RCC 7860 (cell line): ENCODE measurements at regions not wholly inside any gene's neighbourhood (a gene's known extent, or its start where the extent isn't known, plus 50 kb on each side); places are given as distances from the start of the nearest gene placed in this dataset.
"Not testable (repeated sequence)": the region's sequence is repeated elsewhere in the genome, so short reads cannot be mapped to it uniquely, and the experiment has no call there.

Experiments
- DNase-seq: peaks from one replicate; pipeline ENCODE4 v3.0.0-alpha.2; 2015; ENCODE audit warnings: low spot score
- FAIRE-seq: peaks from 2 replicates; lab custom pipeline; 2012; peaks lifted over from hg19 to GRCh38; lab: Jason Lieb, UNC

GRCh38 chr4:24211856-24212255 lies 322.0 kb upstream of the PPARGC1A start:
- FAIRE-seq (no peak), DNase-seq (no peak)

GRCh38 chr4:24210332-24210902 lies 320.6 kb upstream of the PPARGC1A start:
- FAIRE-seq (no peak), DNase-seq (no peak)

- no peak for DNase-seq
- FAIRE-seq, result no peak
These were observed 320.1 kb upstream of the PPARGC1A start for GRCh38 chr4:24209906-24210305.

GRCh38 chr4:24209131-24209530 lies 319.3 kb upstream of the PPARGC1A start:
- FAIRE-seq, result no peak
- no peak for DNase-seq

- DNase-seq (no peak), FAIRE-seq (no peak)
These were observed 318.8 kb upstream of the PPARGC1A start for GRCh38 chr4:24208691-24209090.

DNA sequence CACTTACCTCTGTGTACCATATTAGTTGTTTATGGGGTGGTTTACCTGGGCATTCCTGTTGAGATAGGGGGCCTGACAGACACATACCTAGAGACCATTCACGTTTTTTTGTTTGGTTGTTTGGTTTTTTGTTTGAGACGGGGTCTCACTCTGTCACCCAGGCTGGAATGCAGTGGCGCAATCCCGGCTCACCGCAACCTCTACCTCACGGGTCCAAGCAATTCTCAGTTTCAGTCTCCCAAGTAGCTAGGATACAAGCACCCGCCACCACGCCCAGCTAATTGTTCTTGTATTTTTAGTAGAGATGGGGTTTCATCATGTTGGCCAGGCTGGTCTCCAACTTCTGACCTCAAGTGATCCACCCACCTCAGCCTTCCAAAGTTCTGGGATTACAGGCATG lies 314.9 kb upstream of the PPARGC1A start:
- DNase-seq, FAIRE-seq: not testable (repeated sequence)

GRCh38 chr4:24203926-24204325 lies 314.1 kb upstream of the PPARGC1A start:
- DNase-seq, result no peak
- FAIRE-seq, result no peak

DNA sequence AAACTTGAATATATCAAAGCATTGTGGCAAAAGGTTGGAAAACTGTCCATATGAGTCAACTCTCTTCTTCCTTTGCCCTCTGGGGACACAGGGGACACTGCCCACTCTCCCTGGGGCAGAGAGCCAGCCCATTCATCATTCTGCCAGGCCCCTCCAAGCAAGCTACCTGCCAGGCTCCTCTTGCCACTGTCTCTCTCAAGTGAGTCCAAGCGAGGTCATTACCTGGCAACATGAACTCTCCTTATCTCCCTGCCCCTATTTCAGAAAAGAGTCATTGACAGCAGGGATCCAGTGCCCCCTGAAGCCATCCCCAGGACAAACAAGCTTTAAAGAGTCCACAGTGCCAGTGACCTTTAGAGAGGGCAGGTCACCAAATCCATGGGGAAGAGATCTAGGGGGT lies 312.7 kb upstream of the PPARGC1A start:
- DNase-seq (no peak), FAIRE-seq (no peak)

GRCh38 chr4:24197955-24198354 lies 308.1 kb upstream of the PPARGC1A start:
- no peak for DNase-seq
- FAIRE-seq, result no peak

- DNase-seq, result no peak
- FAIRE-seq, result no peak
These were observed 306.9 kb upstream of the PPARGC1A start for GRCh38 chr4:24196785-24197184.

GRCh38 chr4:24195991-24196736 lies 306.3 kb upstream of the PPARGC1A start:
- FAIRE-seq, result no peak
- DNase-seq, result no peak

- FAIRE-seq, result no peak
- no peak for DNase-seq
These were observed 302.3 kb upstream of the PPARGC1A start for GRCh38 chr4:24192018-24192641.

DNA sequence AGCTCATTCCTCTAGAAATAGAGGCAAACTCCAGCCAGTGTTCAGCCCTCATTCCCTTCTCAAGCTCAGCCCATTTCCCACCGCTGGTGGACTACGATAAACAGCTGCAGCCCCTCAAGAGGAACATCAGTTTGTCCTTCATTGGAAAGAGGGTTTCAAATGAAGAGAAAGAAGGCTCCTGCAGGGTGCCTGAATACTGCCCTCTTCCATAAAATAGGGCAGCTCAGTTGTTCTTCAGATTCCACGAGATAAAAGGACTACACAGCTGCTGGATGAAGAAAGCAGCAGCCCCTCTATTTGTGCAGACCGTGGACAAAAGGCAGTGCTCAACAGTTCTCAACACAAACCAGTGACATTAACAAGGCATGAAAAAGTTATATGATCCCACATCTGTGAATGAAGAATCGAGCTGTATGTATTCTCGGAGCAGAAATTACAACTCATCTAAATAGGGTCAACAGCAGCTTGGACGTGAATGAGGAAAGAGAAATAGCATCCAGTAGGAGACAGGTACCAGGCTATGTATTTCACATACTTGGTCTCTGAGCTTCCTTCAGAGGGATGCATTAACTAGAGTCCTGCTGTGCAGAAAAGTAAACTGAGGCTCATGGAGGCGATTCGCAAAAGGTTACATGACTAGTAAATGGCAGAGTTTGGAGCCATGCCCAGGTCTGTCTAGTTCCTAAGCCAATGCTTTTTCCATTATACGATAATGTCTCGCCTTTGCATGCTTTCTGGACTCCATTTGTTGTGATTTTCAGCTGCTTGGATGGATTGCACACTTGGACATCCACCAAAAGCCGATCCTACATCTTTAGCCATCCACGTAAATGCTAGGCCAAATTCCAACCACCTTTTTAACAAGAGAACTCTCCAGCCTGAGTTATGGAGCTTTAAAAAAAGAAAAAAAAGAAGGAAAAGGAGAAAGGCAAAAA lies 301.2 kb upstream of the PPARGC1A start:
- FAIRE-seq (no peak), DNase-seq (no peak)

GRCh38 chr4:24188459-24188858 lies 298.6 kb upstream of the PPARGC1A start:
- FAIRE-seq, result no peak
- no peak for DNase-seq

DNA sequence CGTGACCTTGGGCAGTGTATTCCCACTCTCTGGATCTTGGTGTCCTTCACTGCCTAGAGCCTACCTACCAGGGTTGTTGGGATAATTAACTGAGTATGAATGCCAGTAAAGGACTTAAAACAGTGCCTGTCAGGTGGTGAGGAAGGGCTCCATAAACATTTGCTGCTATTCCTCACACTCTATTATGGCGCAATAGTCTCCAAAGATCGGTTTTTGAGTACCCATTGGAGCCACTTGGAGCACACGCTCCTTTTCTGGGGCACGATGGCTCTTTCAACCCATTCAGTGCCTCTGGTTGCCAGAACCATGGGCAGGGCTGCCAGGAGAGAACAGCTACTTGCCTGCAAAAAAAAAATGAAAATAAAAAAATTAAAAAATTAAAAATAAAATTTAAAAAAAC lies 296.6 kb upstream of the PPARGC1A start:
- DNase-seq (no peak), FAIRE-seq (no peak)

DNA sequence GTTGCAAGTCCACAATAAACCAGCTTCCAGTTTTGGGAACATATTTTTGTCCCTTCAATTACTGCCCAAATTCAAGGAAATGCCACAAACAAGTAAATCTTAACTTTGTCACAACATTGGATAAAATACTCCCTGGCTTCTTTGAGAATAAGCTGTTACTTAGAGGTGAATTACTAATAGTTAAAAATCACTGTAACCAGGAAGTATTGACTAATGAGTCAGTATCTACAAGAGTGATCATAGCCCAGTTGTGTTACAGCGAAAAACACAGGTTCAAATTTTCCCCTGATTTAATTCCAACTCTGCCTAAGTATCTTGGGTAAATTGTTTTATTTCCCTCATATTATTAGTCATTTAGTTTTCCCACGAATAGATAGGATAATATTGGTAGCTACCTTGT lies 291.2 kb upstream of the PPARGC1A start:
- DNase-seq (no peak), FAIRE-seq (no peak)

DNA sequence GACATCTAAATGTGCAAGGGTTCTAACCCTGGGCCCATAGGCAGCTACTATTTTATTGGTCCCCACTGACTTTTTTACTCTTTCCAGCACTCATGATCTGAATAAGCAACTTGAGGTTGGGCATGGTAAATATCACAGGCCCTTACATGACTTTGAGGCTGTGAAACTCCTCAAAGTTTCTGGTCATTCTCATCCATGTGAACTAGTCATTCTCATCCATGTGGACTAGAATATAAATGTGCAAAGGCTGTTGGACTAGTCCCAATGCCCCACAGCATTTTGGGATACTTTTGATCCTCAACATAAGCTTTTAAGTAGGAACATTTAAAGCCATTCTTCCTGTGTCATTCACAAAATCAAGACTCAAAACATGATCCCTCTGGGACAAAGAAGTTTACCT lies 290.7 kb upstream of the PPARGC1A start:
- DNase-seq, result no peak
- FAIRE-seq, result no peak

DNA sequence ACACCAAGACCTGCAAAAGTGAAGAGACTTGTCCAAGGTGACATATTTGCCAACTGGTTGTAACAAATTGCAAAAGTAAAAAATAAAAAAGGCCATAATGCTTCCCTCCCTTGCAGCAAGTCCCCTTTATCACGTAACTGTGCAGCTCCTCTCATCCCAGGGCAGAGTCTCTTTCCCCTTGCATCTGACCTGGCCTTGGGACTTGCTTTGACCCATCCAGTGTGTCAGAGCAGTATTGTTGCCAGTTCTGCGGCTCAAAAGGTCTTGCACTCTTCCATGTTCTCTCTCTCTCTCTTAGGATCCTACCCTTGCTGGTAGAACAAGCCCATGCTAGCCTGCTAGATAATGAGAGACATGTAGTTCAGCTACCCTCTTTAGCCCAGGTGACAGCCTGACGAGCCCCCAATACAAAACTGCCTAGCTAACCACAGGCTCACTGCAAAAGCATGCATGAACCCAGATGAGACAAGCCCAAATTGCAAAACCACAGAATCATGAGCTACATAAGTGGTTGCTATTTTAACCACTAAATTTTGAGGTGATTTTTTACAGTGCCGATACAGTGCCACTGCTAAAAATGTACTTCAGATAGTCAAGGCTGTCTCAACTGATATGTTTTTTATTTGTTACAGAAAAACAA lies 289.5 kb upstream of the PPARGC1A start:
- no peak for FAIRE-seq
- no peak for DNase-seq

- DNase-seq, FAIRE-seq: not testable (repeated sequence)
These were observed 287.6 kb upstream of the PPARGC1A start for GRCh38 chr4:24177443-24177842.

DNA sequence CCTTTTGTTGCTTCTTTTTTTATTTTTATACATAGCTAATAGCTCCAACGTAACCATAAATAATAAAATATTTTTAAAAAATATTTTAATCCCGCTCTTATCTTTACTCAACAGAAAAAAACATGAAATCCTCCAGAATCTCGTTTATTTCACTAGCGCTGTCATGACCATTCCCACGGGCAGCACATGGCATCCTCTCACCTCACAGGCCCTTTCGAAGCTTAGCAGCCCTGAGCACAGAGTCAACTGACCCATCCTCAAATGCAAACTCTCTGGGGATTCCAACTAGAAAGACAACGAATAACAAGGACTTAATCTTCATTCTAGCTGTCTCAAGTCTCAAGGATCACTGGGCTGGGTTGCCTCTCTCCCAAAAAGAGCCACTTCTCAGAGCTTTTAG lies 285.9 kb upstream of the PPARGC1A start:
- FAIRE-seq (no peak), DNase-seq (no peak)

- FAIRE-seq (no peak), DNase-seq (no peak)
These were observed 284.8 kb upstream of the PPARGC1A start for GRCh38 chr4:24174602-24175001.
